ENCODE measurements at regions not wholly inside any gene's neighbourhood (a gene's known extent, or its start where the extent isn't known, plus 50 kb on each side); places are given as distances from the start of the nearest gene placed in this dataset.

DNA sequence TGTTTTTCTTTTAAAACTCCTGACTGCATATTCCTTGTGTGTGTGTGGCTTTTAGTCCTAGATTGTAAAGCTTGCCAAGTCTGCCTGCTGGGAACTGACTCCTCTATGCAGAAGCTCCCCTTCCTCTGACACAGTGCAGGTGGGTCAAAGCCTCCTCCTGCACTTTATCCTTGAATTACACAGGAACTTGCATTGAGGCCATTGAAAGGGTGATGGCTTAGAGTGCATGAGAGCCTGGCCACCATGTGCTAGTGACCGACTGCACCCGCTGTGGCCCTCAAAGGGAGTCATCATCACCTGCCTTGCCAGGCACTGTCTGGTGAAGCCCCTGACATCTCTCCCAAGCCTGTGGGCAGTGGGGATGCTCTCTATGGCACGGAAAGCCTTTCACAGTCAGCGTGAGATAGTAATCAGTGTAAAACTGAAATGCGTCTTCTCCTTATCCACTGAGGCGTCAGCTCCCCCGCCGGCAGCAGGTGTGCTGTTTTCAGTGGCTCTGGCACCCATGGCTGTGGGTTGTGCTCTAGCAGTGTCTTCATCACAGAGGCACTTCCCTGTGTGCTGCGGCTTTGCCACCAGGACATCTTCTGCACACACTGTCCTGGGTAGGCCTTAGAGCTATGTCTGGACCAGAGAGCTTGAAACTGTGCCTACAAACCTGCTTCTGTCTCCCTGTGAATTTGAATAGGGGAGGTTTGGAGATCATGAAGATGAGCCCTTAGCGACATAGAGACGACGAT lies 87.9 kb downstream of the THBS2 start:
- no peak for DNase-seq (ENCODE audit: low spot score)

DNA sequence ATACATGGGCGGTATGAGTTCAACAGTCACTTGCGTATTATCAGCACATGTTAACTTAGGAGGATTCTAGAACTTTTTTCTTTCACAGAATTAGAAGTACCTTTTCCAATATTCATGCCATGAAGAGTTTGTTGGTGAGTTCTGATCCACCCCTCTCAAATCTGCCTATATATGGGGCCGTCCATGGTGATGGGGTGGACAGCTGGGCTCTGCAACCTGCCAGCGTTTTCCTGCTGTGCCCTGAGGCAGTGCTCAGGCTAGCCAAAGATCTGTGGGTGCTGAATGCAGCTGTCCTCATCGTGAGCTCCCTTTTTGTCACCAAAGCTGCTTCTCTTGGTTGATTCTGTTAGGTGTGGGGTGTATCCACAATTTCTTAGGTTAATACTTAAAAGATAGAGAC lies 88.7 kb downstream of the THBS2 start:
- DNase-seq (ENCODE audit: low spot score): no peak

- DNase-seq (ENCODE audit: low spot score): no peak
Observed at GRCh38 chr6:169164451-169164850, 89.2 kb downstream of the THBS2 start.

- no peak for DNase-seq (ENCODE audit: low spot score)
Observed at GRCh38 chr6:169163411-169163901, 90.2 kb downstream of the THBS2 start.

DNA sequence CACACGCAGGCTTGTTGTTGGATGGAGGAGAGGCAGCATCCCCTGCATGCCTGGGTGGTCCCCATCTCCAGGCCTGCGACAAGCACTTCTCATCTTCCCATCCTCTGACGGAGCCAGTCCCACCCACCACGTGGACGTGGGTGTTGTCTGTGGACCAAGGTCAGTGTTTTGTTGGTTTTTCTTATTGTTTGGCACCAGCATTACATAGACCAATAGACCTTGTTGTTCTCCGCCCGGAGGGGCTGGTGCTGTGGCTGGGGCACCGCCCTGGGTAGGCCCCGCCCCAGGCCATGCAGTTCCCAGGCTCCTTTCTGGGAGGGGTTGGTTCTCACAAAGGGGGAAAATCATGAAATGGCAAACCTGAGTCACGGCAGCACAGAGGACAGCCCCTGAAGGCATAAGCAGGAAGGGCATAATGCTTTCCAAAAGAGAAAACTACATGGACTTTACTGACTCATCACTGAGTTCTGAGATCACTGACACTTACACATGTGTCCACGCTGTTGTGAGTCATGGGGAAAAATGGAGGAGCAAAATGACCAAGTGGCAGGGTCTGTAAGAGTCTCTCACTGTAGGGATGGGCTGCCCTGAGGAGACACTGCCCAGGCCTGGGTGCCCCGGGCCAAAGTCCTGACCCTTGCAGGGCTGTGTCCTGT lies 90.8 kb downstream of the THBS2 start:
- no peak for DNase-seq (ENCODE audit: low spot score)

GRCh38 chr6:169162249-169162648 lies 91.4 kb downstream of the THBS2 start:
- no peak for DNase-seq (ENCODE audit: low spot score)

DNA sequence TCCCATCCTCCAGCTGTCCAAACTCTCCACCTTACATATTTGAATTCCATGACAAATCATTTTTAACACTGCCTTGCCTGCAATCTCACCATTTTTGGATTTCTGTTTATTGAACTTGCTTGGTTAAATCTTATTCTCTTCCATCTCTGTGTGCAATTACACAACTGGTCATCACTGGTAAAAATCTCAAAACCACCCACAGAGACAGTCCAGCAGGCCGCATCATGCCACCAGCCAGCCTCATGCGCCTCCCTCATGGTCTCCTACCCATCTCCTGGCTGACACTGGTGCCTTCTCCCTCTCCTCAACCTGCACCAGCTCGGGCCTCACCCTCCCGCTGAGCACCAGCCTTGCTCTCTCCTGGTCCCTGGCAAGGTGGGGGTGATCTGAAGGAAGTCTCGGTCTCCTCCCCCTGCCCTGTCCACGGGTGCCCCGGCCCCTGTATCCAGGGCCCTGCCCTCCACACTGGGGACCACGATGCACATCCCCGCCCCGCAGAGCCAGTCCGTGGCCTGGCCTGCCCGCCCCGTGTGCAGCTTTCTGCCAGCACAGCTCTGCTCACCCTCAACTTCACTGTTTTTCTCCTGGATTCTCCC lies 92.0 kb downstream of the THBS2 start:
- DNase-seq (ENCODE audit: low spot score): no peak

DNA sequence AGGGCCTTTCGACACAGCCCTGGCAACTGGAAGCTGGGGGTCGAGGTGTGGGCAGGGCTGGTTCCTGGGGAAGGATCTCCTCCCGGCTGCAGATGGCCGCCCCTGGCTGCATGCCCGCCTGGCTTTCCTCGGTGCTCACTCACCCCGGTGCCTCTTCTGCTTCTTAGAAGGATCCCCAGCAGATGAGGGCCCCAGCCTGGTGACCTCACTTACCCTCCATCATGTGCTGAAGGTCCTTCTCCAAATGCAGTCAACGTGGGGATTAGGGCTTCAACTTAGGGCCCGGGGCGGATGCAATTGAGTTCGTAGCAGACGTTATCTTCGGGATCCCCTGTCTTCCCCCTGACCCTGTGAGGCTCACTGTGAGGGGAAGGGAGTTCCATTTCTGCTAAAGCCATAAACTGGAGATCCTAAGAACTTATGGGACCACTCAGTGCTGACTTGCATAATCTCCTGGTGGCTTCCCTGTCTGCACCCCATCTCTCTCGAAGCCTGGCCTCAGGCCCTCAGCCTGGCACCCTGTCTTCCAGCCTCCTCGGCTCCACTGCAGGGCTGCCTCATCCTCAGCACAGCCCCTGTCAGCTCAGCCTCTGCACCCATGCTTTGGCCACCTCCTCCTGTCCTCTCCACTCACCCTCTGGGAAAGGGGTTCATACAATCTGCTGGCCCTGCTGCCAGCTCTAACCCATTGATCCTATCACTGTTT lies 92.6 kb downstream of the THBS2 start:
- DNase-seq (ENCODE audit: low spot score): no peak

GRCh38 chr6:169160091-169160854 lies 93.4 kb downstream of the THBS2 start:
- DNase-seq (ENCODE audit: low spot score): no peak

DNA sequence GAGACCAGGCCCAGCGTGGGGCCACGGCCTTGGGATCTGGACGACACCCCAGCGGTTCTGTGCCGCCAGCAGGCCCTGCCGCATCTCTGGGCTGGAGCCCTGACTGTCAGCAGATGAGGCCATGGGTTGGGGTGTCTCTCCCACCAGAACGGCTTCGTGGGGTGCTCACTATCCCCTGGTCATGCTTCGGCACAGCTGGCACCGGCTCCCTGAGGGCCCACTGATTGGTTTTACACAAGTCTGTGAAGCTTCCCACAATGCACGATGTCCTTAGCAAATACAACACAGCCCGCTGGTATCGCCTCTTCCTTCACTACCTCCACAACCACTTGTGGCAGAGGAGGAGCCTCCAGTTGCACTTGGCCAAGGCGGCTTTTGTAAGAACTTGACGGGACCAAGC lies 94.3 kb downstream of the THBS2 start:
- DNase-seq (ENCODE audit: low spot score): no peak

DNA sequence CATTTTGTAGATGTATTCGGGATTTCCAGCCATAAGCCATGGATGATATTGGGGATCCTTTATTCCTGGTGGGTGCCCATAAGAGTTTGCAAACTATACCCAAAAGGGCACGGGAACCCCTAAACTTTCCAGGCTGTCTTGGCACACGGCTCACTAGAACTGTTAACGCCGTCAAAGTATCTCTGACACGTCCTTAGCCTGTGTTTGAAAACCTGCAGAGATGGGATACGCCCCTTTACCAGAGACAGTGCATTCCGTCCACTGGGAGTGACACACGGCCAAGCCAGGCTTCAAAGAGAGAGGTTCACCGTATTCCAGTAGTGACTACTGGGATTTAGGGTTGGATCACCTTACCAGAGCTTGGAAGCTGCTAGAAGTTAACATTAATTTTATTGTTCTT lies 95.0 kb downstream of the THBS2 start:
- no peak for DNase-seq (ENCODE audit: low spot score)

- DNase-seq (ENCODE audit: low spot score): no peak
Observed at GRCh38 chr6:169158174-169158573, 95.5 kb downstream of the THBS2 start.

DNA sequence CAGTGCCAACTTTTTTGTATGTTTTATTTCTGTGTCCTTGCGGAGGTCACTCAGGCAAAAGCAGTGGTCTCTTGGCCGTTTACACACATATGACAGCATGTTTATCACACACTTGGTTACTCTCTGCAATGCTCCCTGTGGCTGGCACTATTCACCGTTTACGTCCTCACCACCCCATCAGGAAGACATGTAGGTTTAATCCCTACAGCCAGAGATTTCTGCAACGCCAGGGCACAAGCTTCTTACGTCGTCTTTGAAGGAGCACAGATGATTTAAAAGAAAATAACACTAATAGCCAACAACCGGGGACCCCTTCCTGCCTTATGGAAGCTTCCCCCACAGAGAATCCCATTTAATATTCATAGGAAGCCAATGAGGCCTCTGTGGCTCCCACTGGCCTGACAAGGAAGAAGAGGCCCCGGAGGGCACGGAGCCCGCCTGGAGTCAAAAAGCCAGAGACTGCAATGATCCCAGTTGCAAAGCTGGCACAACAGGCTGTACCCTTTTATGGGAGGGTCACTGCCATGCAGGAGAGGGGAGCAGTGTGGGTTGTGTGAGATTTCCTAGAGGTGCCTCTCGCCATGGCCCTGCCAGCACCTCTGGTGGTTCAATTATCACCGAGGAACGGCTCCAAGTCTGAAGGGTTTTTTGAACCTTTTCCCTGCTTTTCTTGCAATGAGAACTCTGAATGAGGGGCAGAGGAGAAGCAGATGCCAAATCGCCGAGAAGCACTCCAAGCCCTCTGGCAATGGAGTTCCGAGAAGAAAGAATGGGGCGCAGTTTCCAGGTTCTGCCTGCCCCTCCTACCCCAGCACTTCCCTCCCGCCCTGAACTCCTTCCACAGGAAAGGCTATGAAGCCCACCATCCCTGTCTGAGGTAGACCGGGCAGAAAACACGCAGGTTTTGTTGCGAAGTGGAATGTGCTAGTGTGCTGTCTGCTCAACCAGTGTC lies 96.2 kb downstream of the THBS2 start:
- no peak for DNase-seq (ENCODE audit: low spot score)

GRCh38 chr6:169156793-169157147 lies 96.9 kb downstream of the THBS2 start:
- DNase-seq (ENCODE audit: low spot score): no peak

DNA sequence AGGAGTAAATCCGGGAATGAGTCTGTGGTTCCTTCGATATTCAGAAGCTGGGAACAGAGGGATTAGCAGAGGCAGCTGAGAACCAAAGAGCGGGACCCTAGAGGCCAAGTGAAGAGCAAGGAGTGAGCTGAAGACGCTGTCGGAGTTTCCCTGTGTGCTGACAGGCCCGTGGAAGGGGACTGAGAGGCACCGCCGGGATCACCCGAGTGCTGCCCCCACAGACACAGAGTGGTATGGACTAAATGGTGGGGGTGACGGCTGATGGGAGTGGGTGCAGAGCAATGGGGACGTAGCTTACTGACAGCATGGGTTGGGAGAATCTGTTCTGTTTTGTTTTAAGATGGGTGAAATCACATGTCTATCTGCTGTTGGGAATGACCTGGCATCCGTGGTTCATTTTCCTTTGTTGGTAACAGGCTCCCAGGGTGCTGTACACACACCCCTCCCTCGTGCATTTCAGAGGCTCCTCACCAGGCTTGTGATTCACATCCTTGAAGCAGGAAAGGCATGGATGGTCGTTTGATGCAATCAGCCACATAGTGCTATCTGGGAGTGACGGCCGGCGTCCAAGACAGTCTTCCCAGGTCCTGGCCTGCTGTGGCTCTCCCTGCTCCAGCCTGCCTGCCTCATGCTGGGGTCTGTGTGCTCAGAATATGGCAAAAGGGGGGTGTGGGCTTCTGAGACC lies 97.4 kb downstream of the THBS2 start:
- no peak for DNase-seq (ENCODE audit: low spot score)

DNA sequence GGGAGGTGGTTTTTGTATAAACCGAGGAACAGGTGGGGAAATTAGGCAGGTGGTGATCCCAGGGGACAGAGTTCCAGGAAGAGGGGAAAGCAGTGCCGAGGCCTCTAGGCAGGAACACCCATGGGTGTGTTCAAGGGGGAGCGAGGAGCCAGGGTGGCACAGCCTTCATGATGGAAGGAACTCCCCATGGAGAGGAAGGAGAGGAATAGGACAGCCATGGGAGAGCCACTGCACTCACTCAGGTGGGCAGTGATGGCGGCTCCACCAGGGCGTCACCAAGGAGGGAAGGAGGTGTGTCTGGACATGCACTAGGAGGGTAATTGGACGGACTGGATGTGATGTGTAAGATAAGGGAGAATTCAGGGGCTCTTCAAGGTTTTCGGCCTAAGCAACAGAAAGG lies 98.2 kb downstream of the THBS2 start:
- DNase-seq (ENCODE audit: low spot score): no peak

DNA sequence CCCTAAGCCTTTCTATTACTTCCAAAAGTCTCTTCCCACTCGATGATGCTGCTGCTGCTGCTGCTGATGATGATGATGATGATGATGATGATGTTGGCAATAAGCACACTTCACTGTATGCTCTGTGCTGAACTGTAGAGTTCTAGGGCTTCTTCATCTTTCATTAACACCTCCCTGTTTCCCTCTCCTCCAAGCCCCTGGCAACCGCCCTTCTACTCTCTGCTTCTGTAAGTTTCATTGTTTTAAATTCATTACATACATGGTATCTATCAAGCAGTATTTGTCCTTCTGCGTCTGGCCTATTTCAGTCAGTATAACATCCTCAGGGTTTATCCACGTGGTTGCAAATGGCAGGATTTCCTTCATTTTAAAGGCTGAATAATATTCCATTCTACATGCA lies 100.2 kb downstream of the THBS2 start:
- DNase-seq (ENCODE audit: low spot score): no peak

- DNase-seq (ENCODE audit: low spot score): no peak
Observed at GRCh38 chr6:169146521-169146920, 107.1 kb downstream of the THBS2 start.

GRCh38 chr6:169145991-169146501 lies 107.6 kb downstream of the THBS2 start:
- DNase-seq (ENCODE audit: low spot score): no peak

DNA sequence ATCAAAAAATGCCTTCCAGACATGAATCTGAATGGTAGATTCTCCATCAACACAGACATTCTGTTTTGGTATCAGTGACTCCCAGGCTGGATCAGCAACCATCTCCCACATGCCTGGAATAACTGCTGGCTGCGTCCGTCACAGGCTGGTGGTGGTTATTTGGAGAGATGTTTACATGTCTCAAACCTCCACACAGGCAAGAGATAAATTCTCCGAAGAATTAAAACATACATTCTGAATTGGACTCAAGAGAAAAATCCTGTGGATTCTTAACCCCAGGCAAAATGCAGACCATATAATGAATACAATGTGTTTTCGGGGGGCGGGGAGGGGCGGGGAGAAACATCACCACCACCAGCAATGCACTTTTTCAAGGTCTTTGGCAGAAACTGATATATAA lies 108.2 kb downstream of the THBS2 start:
- DNase-seq (ENCODE audit: low spot score): no peak
